Heart left ventricle (tissue), 13 donors: ENCODE measurements at regions not wholly inside any gene's neighbourhood (a gene's known extent, or its start where the extent isn't known, plus 50 kb on each side); places are given as distances from the start of the nearest gene placed in this dataset.

Experiments used
- CTCF ChIP-seq, 12 donors: fragments of 200-600 bp; sonication (generic) in 4 of 12; IDR thresholded peaks; one replicate each; pipeline versions ENCODE4 v1.5.0 to v1.8.0; 2018 to 2022; ENCODE audit warnings: antibody characterized with exemption in 12 of 12, mild to moderate bottlenecking in 5 of 12
- POLR2A ChIP-seq, 2 donors: fragments of 450-650 bp; IDR thresholded peaks; one replicate each; pipeline ENCODE4 v1.6.1; 2017; ENCODE audit warnings: antibody characterized with exemption in 2 of 2, mild to moderate bottlenecking in 2 of 2, moderate library complexity in 2 of 2
- donor health status: ischemic (EF 13 %, LVEDD 7.1; RV severe dilation, severe dysfunction).
- donor health status: DM: no; HTN: yes; CAD: no.
- donor health status: DM: no; HTN: no; CAD: no.
- donor health status: ischemic (EF 25% LVEDD 6.9; RV normal size, moderate dysfunction).
- donor health status: ischemic (EF 25% LVEDD 5.7; RV mildly dilated, moderate dysfunction).
- donor health status: ischemic (EF 35%, LVEDD 5.7; RV mildly dilated, moderate dysfunction).
- donor health status: nonischemic (EF 11% LVEDD 7.7; RV severe dilation, severe dysfunction).
- donor health status: DM: yes; HTN: yes; CAD: no.
- donor health status: PGD.
- donor health status: ischemic (EF 29% LVEDD 5.4; RV normal size, mild dysfunction).
- donor health status: nonischemic (EF 23%, LVEDD 6.1; RV moderate dilation, normal function).

- TF ChIP-seq POLR2A (IDR thresholded peaks at IDR 0.05) (no peak), CTCF (IDR thresholded peaks at IDR 0.05) (no peak)
Observed at GRCh38 chr10:78981257-78981969, 87.4 kb upstream of the ZMIZ1 start.
